ENCODE measurements at regions not wholly inside any gene's neighbourhood (a gene's known extent, or its start where the extent isn't known, plus 50 kb on each side); places are given as distances from the start of the nearest gene placed in this dataset.
"Not testable (repeated sequence)": the region's sequence is repeated elsewhere in the genome, so short reads cannot be mapped to it uniquely, and the experiment has no call there.

DNA sequence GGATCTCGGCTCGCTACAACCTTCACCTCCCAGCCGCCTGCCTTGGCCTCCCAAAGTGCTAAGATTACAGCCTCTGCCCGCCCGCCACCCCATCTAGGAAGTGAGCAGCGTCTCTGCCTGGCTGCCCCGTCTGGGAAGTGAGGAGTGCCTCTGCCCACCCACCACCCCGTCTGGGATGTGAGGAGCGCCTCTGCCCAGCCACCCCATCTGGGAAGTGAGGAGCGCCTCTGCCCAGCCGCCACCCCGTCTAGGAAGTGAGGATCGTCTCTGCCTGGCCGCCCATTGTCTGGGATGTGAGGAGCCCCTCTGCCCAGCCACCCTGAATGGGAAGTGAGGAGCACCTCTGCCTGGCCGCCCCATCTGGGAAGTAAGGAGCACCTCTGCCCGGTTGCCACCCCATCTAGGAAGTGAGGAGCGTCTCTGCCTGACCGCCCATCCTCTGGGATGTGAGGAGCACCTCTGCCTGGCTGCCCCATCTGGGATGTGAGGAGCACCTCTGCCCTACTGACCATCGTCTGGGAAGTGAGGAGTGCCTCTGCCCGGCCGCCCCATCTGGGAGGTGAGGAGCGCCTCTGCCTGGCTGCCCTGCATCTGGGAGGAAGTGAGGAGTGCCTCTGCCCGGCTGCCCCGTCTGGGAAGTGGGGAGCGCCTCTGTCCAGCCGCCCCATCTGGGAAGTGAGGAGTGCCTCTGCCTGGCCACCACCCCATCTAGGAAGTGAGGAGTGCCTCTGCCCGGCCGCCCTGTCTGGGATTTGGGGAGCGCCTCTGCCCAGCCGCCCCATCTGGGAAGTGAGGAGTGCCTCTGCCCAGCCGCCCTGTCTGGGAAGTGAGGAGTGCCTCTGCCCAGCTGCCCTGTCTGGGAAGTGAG is 90.4 kb upstream of the ZNF519 start:
- DNase-seq (ENCODE audit: low spot score); intact Hi-C loops (cut with DNase I): not testable (repeated sequence)

DNA sequence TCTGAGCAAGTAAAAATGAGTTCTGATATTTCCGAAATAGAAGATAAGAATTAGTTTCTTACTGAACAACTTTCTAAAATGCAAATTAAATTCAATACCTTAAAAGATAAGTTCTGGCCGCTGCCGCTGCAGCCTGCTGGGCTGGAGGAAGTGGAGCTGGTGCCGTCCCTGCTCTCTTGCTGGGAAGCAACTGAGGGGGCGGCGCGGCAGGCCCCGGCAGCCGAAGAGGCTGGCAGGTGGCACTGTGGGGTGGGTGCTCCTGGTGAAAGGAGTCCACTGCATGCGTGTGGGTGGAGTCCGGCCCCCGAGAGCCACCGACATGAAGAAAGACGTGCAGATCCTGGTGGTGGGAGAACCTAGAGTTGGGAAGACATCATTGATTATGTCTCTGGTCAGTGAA is 89.5 kb upstream of the ZNF519 start:
- no peak for DNase-seq (ENCODE audit: low spot score)
- intact Hi-C loops (cut with DNase I): no loop called here

DNA sequence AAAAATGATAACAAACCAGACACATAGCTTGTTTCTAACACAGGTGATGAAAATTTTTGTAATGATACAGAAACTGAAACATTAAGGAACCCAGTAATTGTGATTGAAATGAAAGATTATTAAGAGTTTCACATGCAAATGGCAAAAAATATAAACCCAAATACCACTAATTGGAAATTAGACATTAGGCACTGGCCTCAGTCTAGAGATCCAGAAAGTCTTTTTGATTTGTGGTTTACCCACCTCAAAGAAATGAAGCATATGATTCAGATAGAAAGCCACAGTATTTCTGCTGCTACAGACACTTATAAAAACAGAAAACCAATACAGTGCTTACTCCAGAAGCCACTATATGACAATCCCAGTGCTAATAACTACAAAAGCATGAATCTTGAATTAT is 83.7 kb upstream of the ZNF519 start:
- intact Hi-C loops (cut with DNase I); DNase-seq (ENCODE audit: low spot score): not testable (repeated sequence)

DNA sequence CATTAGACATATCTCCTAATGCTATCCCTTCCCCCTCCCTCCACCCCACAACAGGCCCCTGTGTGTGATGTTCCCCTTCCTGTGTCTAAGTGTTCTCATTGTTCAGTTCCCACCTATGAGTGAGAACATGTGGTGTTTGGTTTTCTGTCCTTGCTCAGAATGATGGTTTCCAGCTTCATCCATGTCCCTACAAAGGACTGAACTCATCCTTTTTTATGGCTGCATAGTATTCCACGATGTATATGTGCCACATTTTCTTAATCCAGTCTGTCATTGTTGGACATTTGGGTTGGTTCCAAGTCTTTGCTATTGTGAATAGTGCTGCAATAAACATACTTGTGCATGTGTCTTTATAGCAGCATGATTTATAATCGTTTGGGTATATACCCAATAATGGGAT is 71.2 kb upstream of the ZNF519 start:
- DNase-seq (ENCODE audit: low spot score); intact Hi-C loops (cut with DNase I): not testable (repeated sequence)

DNA sequence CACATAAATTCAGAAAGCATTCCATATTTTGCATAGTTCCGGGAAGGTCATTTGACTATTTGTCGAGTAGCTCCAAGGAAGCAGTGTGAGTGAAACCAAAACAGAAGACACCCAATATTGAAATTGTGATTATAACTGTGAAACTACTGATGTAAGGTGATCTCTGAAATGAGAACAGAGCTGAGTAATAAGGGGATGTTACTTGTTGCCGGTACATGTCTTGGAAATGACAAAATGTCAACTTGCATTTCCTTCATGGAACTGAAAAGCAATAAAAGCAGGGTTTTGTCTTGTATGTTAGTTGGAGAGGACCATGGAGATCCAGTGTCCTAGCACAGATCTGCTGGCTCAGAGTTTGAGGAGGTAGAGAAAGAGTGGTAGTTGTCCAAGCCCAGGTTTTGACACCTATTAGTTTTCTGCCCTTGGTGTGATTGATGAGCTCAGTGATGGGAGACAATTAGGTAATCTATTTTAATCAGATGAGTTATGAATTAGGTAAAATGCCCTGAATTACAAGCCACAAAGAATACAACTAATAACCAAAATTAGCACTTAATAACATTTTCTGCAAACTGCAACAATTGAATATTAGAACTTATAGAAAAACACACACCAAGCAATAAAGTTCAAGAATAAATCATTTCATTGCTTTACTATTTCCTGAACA is 58.7 kb upstream of the ZNF519 start:
- DNase-seq (ENCODE audit: low spot score); intact Hi-C loops (cut with DNase I): not testable (repeated sequence)

DNA sequence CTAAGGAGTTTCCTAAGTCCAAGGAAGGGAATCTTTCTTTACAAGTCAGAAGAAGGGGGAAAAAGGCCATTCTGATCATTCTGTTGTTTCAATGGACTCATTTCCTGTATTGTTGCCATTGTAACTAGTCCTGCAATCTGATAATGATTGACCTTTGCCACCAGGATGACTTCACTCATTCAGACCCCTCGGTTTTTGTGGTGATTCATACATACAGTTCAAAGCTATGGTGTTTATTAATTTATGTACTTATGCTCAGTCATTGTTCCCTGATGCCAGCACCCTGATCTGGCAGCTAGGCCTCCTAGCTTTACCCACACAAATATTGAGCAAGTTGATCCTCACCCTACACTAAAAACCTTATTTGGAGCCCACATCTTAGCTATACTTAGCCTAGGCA is 57.6 kb upstream of the ZNF519 start:
- DNase-seq (ENCODE audit: low spot score): no peak
- intact Hi-C loops (cut with DNase I): no loop called here

DNA sequence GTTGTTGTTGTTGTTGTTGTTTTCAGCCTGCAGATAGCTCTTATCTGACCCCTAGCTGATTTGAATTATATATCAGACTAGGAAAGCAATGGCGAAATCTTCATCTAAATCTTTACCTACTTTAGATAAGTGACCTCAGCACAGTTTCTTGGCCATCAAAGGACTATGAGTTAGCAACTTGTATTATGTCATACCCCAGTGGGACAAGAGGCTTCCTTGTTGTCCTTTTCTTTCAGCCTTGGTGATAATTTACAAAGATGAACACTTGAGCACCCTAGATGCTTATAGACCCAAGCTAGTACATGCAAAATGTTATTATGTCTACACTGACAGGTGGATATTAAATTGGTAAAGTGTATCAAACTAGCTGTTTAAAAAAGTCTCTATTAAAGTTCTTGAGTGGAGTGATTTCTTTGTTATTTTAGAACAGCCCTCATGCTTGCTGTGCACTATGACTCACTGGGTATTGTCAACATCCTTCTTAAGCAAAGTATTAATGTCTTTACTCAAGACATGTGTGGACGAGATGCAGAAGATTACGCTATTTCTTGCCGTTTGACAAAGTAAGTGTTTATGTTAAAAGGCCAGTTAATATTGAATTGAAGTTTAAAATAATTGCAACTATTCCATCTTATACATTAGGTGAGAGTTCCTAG is 56.6 kb upstream of the ZNF519 start:
- intact Hi-C loops (cut with DNase I); DNase-seq (ENCODE audit: low spot score): not testable (repeated sequence)
